GM18519 (cell line): ENCODE measurements at regions not wholly inside any gene's neighbourhood (a gene's known extent, or its start where the extent isn't known, plus 50 kb on each side); places are given as distances from the start of the nearest gene placed in this dataset.
A peak's percentile ranks its signal among the peaks of the same experiment; 100 is the strongest.
"Not testable (repeated sequence)": the region's sequence is repeated elsewhere in the genome, so short reads cannot be mapped to it uniquely, and the experiment has no call there.

Experiments
- ATAC-seq: cut with Tn5 transposase; IDR thresholded peaks from one replicate; pipeline ENCODE4 v1.9.1; 2021; ENCODE audit warnings: mild to moderate bottlenecking, moderate library complexity; ENCODE audit not compliant: unreplicated experiment, low FRiP score

DNA sequence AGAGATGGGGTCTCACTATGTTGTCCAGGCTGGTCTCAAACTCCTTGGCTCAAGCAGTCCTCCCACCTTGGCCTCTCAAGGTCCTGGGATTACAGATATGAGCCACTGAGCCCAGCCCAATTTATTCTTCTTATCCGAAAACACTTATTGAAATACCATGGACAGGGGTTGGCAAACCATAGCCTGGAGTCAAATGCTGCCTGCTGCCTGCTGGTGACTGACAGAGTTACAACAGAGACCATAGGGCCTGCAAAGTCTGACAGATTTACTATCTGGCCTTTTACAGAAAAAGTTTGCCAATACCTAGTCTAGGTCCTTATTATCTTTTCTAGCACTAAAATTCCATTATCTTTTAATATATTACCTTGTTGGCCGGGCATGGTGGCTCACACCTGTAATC, 87.1 kb upstream of the ZNF281 start:
- ATAC-seq = no peak

DNA sequence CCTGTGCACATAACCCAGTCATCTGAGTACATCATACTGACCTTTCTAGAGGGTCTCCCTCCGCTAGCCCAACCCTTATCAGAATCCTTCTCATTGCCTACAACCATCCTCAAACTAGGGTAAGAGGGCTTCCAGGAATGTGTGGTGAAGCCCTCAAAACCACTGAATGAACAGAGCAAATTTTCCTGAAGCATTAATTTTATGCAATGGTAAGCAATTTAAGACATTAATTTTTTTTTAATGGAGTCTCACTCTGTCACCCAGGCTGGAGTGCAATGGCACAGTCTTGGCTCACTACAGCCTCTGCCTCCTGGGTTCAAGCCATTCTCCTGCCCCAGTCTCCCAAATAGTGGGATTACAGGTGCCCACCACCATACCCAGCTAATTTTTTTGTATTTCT, 86.1 kb upstream of the ZNF281 start:
- ATAC-seq = no peak

DNA sequence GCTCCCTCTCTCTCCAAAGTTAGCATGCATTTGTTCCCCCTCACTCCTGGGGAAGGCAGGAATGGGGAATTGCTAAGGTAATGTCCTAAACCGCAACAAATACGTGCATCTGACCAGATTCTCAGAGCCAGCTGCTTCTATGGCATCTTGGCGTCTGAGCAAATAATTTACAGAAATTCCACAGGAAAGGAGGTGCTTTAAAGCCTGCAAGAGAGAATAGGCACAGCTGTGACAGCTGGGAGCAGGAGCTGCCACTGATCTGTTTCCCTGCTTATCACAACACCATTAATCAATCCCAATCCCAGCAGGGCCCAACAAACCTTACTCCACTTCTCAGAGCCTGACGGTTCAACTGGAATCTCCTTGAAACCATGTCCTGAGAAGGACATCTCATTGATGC, 83.5 kb upstream of the ZNF281 start:
- ATAC-seq = no peak

DNA sequence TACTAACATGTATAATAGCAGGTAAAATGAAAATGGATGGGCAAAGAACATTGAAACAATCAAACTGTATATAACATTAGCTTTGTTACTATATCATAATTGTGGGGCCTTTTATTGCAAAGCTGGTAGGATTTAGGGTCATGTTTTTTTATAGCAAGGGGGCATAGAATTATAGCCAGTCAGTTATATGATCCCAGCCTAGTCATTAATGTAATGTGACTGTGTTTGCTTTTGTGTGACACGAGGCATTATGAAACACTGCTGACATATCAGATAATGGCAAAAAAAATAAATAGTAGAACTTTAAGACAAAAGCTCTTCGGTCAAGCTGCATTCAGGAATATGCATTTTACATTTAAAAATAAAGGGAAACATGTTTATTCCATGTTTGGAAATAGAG, 81.3 kb upstream of the ZNF281 start:
- ATAC-seq = no peak

DNA sequence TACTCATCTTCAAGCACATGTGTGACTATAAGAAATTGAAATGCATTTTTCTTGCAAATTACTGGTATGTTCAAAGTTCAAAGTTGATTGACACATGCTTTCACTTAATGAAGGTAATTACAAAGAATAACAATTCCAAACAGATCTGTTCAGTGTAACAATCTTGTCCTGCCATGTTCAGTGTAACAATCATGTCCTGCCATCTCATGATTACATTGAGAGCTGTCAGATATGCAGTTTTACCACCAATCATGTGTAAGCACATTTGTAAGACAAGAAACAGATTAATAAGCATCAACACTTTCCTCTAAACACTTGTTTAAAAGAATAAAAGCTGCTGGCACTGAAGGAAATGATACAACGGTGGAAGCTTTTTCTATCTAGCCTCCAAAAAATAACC, 80.3 kb upstream of the ZNF281 start:
- ATAC-seq = no peak

DNA sequence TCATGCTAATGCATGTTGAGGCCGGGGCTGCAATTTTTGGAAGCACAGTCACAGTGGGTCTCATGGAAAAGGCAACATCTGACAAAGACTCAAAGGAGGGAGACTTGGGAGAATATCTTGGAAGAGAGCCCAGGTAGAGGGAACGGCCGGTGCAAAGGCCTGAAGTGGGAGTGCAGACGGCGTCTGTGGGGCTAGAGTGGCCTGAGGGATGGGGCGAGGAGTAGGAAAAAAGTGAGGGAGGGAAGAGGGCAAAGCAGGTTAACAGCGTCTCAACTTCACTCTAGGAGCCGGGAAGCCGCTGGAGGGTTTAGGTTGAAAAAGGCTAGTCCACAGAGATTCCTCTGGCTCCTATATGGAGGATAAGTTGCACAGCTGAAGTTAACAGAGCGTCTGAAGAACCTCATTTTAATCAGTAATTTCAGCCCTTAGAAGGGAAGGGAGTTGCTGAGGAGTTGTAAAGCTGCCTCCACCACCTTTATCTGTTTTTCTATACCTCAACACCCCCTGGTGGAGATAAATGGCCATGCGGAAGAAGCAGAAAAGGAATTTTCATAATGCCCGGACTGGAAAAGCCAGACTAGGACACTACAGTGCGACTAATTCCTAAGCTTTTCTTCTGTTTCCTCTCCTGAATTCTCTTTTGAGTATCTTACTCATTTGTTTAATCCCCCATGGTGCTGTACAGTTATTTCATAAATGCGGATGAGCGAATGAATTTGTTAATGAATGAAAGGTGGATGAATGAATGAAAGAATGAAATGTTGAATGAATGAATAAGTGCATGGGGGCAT, 78.7 kb upstream of the ZNF281 start:
- peak; percentile 61 for ATAC-seq

DNA sequence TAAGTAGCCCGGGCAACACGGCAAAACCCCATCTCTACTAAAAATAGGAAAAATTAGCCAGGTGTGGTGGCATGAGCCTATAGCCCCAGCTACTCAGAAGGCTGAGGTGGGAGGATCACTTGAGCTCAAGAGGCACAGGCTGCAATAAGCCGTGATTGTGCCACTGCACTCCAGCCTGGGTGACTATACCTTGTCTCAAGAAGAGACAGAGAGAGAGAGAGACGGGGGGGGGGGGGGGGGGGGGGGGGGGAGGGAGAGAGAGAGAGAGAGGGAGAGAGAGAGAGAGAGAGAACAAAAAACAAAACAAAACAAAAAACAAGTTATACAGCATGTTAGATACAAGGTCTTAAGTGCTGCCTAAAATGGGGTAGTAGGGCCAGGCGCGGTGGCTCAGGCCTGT, 77.8 kb upstream of the ZNF281 start:
- no peak for ATAC-seq

DNA sequence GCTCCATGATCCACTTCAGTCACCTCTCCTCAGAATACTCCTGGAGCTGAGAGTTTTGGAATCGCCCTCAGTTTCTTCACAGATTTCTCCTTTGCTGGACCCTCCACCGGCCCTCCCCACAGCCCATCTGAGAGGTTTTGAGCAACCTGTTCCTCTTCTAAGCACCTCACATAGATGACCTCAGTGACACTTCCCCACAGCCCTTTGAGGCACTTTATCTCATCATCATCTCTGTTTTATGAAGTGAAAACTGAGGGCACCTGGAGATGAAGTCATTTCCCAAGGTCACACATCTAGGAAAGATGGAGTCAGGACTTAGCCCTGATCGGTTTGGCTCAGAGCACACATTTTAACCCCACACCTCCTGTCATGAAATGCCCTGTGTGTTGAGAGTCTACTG, 76.8 kb upstream of the ZNF281 start:
- ATAC-seq = no peak

DNA sequence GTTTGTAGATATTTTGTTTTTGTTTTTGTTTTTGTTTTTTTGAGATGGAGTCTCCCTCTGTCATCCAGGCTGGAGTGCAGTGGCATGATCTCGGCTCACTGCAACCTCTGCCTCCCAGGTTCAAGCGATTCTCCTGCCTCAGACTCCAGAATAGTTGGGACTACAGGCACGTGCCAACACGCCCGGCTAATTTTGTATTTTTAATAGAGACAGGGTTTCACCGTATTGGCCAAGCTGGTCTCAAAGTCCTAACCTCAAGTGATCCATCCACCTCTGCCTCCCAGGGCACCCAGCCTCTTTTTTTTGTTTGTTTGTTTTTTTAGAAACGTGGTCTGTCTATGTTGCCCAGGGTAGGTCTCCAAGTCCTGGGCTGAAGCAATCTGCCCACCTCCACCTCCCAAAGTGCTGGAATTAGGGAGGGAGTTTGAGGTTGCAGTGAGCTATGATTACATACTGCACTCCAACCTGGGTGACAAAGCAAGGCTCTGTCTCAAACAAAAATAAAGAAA, 74.7 kb upstream of the ZNF281 start:
- not testable (repeated sequence) for ATAC-seq

DNA sequence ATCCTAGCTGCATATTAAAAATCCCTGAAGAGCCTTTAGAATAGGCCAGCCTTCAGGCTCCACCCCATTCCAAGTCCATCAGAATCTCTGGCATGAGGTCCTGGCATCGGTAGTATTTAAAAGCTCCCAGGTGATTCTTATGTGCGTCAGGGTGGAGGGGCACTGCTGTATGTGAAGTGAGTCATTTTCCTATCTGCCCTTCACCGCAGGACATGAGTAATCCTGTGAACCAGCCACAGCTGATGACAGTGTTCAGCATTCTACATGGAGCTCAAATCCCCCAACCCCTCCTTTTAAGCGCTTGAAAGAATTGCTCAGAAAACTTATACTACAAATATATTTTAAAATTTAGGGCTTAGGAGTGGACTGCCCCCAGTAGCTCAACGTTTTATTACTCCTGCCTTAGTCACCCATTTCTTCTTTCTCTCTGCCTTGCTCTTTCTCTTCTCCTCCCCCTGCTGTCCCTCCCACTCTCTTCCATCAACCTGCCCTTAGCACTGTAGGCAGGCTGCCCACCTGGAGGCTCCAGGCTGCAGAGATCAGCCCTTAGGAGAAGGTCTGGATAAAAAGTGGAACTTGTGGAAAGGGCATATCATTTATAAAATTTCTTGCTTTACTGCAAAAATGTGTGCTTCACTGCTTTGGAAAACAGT, 73.8 kb upstream of the ZNF281 start:
- peak; percentile 99 for ATAC-seq

DNA sequence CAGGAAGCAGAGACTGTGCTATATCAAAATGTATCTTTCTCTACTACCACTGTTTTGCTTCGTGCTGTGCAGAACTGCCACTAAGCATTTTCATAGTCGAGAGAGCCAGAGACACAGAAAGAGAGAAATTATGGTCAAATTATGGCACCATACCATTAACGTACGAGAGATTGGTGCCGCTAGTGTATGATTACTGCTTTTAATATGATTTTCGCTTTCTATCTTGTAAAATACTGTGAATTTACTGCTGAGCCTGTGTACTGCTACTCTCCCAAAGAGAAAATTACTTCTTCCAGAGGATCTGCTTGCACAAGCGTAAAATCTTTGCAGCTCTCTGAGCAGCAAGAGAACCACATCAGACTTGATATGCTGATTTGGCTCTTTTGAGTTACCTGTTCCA, 71.1 kb upstream of the ZNF281 start:
- no peak for ATAC-seq

DNA sequence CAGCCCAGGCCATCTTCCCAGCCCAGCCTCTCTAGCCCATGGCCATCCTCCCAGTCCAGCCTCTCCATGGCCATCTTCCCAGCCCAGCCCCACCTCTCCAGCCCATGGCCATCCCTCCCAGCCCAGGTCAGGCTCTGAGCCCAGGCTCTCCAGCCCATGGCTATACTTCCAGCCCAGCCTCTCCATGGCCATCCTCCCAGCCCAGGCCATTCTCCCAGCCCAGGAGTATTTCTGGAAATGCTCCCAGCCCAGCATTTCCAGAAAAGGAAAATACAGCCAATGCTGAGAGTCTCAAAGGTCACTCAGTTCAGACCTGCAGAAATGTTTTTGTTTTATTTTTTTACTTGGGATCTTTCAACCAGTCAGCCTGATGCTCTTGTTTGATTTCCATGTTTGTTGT, 70.0 kb upstream of the ZNF281 start:
- no peak for ATAC-seq

DNA sequence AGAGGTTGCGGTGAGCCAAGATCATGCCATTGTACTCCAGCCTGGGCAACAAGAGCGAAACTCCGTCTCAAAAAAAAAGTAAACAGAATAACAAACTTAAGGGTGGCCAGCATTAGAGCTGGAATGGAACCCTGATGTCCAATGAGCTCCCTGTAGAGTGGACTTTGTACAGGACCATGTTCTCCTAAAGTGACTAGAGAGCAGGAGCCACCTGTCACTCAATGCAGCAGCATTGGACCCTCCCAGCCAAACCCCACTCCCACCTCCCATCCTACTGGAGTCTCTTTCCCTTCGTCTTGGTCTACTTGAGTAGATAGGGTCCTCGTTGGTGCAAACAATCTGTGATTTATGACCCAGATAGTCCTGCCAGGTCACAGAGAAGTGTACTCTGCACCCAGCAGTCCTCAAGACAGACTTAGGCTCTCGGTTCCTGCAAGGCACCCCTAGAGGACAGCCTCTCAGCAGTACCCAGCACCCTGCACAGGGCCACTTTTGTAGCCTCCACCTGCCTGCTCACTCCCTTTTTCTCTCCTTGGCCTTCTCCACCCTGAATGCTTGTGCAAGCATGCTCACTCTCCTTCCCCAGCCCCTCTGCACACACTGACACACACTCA, 69.2 kb upstream of the ZNF281 start:
- no peak for ATAC-seq

DNA sequence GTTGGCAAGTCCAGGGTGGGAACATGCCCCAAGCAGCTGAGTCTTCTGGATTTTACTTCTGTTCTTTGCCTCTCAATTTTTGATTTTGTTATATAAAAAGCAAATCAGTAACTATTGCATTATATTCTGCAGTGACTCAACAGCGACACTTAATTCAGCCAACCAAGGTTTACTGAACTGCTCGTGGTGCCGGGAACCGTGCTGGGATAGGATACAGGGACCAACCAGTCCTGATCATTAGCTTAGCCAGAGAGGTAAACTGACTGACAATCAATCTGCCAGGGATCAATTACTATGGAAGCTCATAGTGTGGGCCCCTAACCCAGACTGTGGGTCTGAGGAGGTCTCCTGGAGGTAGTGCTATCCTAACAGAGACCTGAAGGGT, 68.4 kb upstream of the ZNF281 start:
- no peak for ATAC-seq

DNA sequence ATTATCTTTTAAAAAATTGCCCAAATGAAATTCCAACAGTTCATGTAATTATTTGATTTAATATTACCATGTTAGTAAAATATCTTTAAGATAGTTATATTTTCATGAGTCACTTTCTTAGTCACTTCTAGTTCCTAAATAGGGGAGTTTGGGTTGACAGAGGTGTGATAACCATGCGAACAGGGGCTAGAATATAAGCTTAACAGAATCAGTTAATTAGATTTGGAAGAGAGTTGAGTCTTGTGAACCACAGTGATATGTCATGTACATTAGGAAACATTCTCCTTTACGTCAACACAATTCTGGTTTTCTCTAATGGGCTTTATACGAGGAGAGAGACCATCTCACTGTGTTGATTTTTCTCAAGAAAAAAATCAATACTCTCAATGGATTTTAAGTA, 64.8 kb upstream of the ZNF281 start:
- no peak for ATAC-seq

DNA sequence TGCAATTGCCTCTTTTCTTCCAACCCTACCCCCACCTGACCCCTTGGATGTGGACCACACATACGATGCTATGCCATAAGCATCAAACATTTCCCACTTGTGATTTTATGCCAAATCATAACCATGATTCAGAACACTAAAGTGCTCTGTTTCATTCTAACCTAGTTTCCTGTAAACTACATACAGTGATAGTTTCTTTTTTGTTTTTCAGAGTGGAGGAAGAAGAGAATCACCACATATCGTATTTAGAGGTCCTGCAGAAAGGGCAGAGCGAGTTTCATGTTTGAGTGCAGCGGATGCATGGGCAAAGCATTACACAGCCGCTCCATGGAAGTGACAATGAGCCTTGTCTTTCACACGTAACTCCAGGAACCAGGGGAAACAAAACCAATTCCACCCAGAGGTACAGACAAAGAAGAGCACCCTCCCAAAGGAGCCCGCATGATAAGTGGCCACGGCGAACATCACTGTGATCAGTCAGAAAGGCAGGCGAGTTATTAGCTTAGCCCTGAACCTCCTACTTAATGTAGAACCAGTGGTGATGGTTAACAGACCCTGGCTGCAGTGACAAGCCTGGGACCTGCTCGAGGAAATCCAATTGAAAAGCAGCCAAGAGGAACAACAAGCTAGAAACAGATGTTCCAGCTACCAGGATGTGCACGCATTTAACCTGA, 64.0 kb upstream of the ZNF281 start:
- ATAC-seq = peak; percentile 53

DNA sequence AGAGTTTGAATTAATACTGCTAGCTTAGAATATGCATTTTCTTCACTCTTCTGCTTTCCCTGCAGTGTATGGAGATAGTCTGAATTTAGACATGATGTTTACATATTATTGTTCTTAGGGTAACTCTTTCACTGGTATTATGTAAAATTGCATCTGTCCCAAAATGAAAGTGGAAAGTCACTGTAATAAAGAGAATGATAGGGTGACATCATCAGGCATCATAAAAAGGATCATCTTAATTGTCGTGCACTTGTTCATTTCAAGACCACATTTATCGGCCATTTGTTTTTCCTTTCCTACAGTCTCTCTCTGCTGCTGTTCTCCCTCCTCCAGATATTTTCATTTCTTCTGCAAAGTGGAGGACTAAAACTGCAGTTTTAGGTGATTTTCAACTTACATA, 61.9 kb upstream of the ZNF281 start:
- no peak for ATAC-seq

DNA sequence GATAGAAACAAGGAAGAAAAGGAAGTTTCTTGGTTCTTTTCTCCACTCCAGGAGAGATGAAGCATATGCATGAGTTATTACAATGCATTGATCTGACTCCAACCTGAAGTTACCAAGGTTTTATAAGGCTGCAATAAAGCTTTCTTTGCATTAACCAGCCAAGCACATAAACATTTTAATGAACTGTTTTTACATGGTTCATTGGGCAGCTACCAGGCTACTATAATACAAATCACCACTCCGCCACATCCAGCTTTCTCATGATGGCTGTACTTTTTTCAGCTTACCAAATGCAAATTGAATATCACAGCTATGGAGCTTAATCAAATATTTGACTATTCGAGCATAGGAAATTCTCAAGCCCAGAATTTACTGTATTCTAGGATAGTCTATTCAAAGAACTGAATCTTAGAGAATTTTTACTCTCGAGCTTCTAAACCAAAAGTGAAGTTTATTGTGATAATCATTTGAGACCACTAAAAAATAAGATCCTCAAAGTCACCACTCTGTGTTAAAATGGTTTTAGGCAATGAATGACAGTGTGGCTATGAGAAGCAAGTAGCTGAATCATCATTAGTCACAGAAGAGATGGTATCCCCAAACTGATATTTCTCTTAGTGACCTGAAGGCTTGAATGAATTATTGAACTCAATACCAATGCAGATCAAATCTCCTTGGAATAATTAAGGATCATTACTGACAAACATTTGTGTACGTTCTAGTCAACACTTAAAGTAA, 58.6 kb upstream of the ZNF281 start:
- ATAC-seq = no peak

DNA sequence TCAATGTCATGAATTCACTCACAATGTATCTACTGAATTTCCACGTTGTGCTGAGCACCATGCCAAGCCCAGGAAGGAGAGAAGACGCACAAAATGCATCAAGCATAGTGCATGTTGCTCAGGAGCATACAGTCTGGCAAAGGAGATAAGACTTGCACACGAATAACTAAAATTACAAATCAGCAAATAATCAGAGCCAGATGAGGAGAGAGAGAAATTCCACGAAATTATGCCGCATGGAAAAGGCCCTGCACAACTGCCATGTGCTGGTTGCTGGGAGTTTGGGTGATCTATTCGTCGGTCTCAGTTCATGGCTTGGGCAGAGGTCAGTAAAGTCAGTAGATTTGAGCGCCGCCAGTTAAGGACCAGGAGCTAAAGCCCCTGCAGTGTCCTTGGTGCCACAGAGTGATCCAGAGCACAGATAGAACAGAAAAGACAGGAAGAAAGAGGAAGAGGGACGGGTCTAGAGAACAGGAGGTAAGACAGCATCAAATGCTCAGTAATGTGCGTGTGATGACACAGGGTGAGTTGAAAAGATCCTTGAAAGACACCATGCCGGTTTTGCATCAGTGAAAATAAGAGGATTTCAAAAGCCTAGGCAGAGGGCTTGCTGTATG, 55.1 kb upstream of the ZNF281 start:
- no peak for ATAC-seq
